Tibial artery (tissue), 4 donors: ENCODE measurements at regions not wholly inside any gene's neighbourhood (a gene's known extent, or its start where the extent isn't known, plus 50 kb on each side); places are given as distances from the start of the nearest gene placed in this dataset.
"Not testable (repeated sequence)": the region's sequence is repeated elsewhere in the genome, so short reads cannot be mapped to it uniquely, and the experiment has no call there.

Experiments
- DNase-seq, 2 donors: peaks; one replicate each; pipeline ENCODE4 v3.0.0-alpha.2; 2019
- H3K27ac ChIP-seq, 2 donors: fragments of 200-600 bp; sonication (generic) in 1 of 2; 1 replicate in 1 of 2; 2 replicates in 1 of 2; pipeline ENCODE4 v1.5.1; 2018 to 2019; ENCODE audit warnings: mild to moderate bottlenecking in 1 of 2
- H3K27me3 ChIP-seq, 2 donors: fragments of 200-600 bp; sonication (generic) in 1 of 2; one replicate each; pipeline versions ENCODE4 v1.5.1 to v1.6.0; 2016 to 2019
- H3K36me3 ChIP-seq, 3 donors: fragments of 200-600 bp; sonication (generic) in 2 of 3; one replicate each; pipeline ENCODE4 v1.5.1; 2016 to 2019; ENCODE audit warnings: mild to moderate bottlenecking in 2 of 3
- H3K4me1 ChIP-seq, 4 donors: fragments of 200-600 bp; sonication (generic) in 2 of 4; 1 replicate in 3 of 4; 2 replicates in 1 of 4; pipeline ENCODE4 v1.5.1; 2016 to 2019
- H3K4me3 ChIP-seq, 2 donors: fragments of 200-600 bp; sonication (generic) in 1 of 2; 1 replicate in 1 of 2; 2 replicates in 1 of 2; pipeline ENCODE4 v1.5.1; 2018 to 2019; ENCODE audit warnings: mild to moderate bottlenecking in 2 of 2
- H3K9me3 ChIP-seq, 3 donors: fragments of 200-600 bp; sonication (generic) in 1 of 3; one replicate each; pipeline ENCODE4 v1.5.1; 2016 to 2019
- CTCF ChIP-seq, 2 experiments: fragments of 200-600 bp in 1 of 2; fragments of 450-650 bp in 1 of 2; IDR thresholded peaks; one replicate each; pipeline ENCODE4 v1.5.1; 2017 to 2019; ENCODE audit warnings: antibody characterized with exemption in 2 of 2, mild to moderate bottlenecking in 1 of 2, moderate library complexity in 1 of 2
- intact Hi-C: fragments of 100-400 bp; cut with DNase I; formaldehyde crosslinking; loops from one replicate; pipeline ENCODE4 v1.15.0; 2023; ENCODE audit warnings: low total_unique reads

DNA sequence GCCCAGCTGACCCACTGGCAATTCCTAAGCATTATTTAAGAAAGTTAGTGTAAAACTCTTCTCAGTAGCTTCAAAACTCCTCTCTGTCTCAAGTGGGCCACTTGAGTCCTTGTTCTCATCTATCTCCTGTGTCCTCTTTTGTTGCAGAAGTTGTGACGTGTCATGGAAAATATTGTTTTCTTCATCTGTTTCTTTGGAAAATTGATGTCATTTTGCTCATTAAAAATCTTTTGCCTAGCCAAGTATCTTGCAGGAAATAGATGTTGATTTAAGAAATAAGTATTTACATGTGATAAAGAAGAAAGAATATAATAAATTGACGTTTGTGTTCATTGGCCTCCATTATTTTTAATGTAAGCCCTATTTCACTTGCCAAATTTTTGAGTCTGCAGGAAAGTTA is 1158.4 kb upstream of the SEMA6A start:
- no peak overlapping the region for H3K27ac ChIP-seq
- H3K27me3 ChIP-seq, result no peaks in the 10 kb centered on the region
- TF ChIP-seq CTCF (IDR thresholded peaks at IDR 0.05), result no peak
- DNase-seq, result no peak
- intact Hi-C loops, result no loop called here
- H3K9me3 ChIP-seq, result no peaks in the 10 kb centered on the region
- H3K4me3 ChIP-seq, result no peak overlapping the region
- H3K36me3 ChIP-seq, result no peaks in the 10 kb centered on the region
- H3K4me1 ChIP-seq, result no peaks in the 10 kb centered on the region

DNA sequence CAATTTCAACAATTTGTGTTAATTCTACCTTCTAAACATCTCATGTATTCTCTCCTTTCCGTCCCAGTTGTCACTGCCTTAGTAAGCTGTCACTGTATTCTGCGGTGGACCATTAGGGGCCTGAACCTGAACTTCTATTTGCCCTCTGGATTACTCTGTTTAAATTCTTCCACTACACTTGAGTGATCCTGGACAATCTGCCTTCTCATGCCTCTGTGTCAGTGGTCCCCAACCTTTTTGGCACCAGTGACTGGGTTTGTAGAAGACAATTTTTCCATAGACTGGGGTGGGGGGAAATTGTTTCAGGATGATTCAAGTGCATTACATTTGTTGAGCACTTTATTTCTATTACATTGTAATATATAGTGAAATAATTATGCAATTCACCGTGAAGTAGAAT is 1157.6 kb upstream of the SEMA6A start:
- no peak overlapping the region for H3K4me3 ChIP-seq
- DNase-seq, result no peak
- TF ChIP-seq CTCF (IDR thresholded peaks at IDR 0.05), result no peak
- H3K36me3 ChIP-seq, result no peaks in the 10 kb centered on the region
- no peaks in the 10 kb centered on the region for H3K9me3 ChIP-seq
- H3K27me3 ChIP-seq, result no peaks in the 10 kb centered on the region
- no peaks in the 10 kb centered on the region for H3K4me1 ChIP-seq
- intact Hi-C loops, result no loop called here
- H3K27ac ChIP-seq, result no peak overlapping the region

- H3K9me3 ChIP-seq, result no peaks in the 10 kb centered on the region
- no peak for DNase-seq
- no peaks in the 10 kb centered on the region for H3K4me1 ChIP-seq
- no peak overlapping the region for H3K4me3 ChIP-seq
- no peak for TF ChIP-seq CTCF (IDR thresholded peaks at IDR 0.05)
- no peaks in the 10 kb centered on the region for H3K27me3 ChIP-seq
- no peaks in the 10 kb centered on the region for H3K36me3 ChIP-seq
- no peak overlapping the region for H3K27ac ChIP-seq
- intact Hi-C loops, result no loop called here
These were observed 1156.8 kb upstream of the SEMA6A start for GRCh38 chr5:117731446-117731845.

- H3K4me1 ChIP-seq, H3K36me3 ChIP-seq, H3K27me3 ChIP-seq, intact Hi-C loops, H3K27ac ChIP-seq, DNase-seq, H3K4me3 ChIP-seq, H3K9me3 ChIP-seq: not testable (repeated sequence)
These were observed 1146.2 kb upstream of the SEMA6A start for GRCh38 chr5:117720784-117721183.

DNA sequence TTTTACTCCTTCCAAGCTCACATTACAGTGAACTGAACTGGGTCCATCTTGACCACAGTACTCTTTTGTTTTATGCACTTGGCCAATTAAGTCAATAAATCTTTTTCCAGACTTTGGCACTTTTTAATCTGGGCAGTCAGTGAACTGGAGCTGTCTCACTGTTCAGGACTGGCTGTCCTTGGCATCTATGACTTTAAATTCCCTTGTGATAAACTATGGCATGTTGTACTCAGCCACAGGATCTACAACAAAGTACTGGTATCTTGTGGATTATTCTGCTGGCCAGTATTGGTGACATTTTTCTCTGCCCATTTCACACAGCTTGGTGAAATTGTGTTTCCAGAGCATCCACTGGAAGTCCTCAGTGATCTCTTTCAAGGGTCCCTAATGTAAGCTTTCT is 1144.8 kb upstream of the SEMA6A start:
- DNase-seq, result no peak
- H3K36me3 ChIP-seq, result no peaks in the 10 kb centered on the region
- H3K4me3 ChIP-seq, result no peak overlapping the region
- no peaks in the 10 kb centered on the region for H3K4me1 ChIP-seq
- no peak for TF ChIP-seq CTCF (IDR thresholded peaks at IDR 0.05)
- intact Hi-C loops, result no loop called here
- H3K27ac ChIP-seq, result no peak overlapping the region
- peaks cover 0 to 6% (median 3%) of the 10 kb centered on the region in 3 donors for H3K9me3 ChIP-seq
- no peaks in the 10 kb centered on the region for H3K27me3 ChIP-seq

DNA sequence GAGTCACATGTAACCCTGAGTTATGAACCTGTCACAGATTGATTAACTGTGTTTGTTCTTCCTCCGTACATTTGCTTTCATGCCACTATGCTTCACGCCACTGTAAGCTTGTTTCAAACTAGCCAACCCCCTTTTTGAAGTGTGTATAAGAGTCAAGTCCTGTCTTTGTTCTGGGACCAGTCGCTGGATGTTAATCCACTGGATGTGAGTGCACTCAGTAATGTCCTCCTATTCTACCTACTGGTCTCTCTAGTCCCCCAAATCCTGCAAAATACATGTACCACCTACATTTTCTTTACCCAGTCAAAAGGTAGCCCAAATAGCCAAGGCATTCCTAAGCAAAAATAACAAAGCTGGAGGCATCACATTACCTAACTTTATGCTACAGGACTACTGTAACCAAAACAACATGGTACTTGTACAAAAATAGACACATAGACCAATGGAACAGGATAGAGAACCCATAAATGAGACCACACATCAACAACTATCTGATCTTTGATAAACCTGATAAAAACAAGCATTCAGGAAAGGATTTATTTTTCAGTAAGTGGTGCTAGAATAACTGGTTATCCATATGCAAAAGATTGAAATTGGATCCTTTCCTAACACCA is 1139.1 kb upstream of the SEMA6A start:
- intact Hi-C loops, result no loop called here
- TF ChIP-seq CTCF (IDR thresholded peaks at IDR 0.05), result no peak
- Histone ChIP-seq H3K27ac (no peak overlapping the region), H3K9me3 (peaks cover 7 to 17% (median 13%) of the 10 kb centered on the region in 3 donors), H3K36me3 (no peaks in the 10 kb centered on the region), H3K4me3 (no peak overlapping the region), H3K4me1 (no peaks in the 10 kb centered on the region), H3K27me3 (no peaks in the 10 kb centered on the region)
- DNase-seq, result no peak
